HG02973 (cell line): ENCODE measurements at regions not wholly inside any gene's neighbourhood (a gene's known extent, or its start where the extent isn't known, plus 50 kb on each side); places are given as distances from the start of the nearest gene placed in this dataset.
"Not testable (repeated sequence)": the region's sequence is repeated elsewhere in the genome, so short reads cannot be mapped to it uniquely, and the experiment has no call there.

Source experiments
- ATAC-seq: cut with Tn5 transposase; IDR thresholded peaks from one replicate; pipeline ENCODE4 v1.9.1; 2021; ENCODE audit warnings: moderate library complexity; ENCODE audit not compliant: unreplicated experiment

GRCh38 chrX:10469-11458 is 270.4 kb upstream of the PLCXD1 start:
- not testable (repeated sequence) for ATAC-seq

GRCh38 chrX:13821-14443 is 267.2 kb upstream of the PLCXD1 start:
- peak; percentile 38 for ATAC-seq

- ATAC-seq, result not testable (repeated sequence)
Observed at GRCh38 chrX:14452-14851, 266.7 kb upstream of the PLCXD1 start.

GRCh38 chrX:18768-19454 is 262.3 kb upstream of the PLCXD1 start:
- ATAC-seq, result peak; percentile 91

- ATAC-seq, result not testable (repeated sequence)
Observed at GRCh38 chrX:19455-19827, 261.7 kb upstream of the PLCXD1 start.

- no peak for ATAC-seq
Observed at GRCh38 chrX:19912-20571, 261.1 kb upstream of the PLCXD1 start.

GRCh38 chrX:24139-24538 is 257.0 kb upstream of the PLCXD1 start:
- not testable (repeated sequence) for ATAC-seq
